ENCODE measurements at regions not wholly inside any gene's neighbourhood (a gene's known extent, or its start where the extent isn't known, plus 50 kb on each side); places are given as distances from the start of the nearest gene placed in this dataset.

DNA sequence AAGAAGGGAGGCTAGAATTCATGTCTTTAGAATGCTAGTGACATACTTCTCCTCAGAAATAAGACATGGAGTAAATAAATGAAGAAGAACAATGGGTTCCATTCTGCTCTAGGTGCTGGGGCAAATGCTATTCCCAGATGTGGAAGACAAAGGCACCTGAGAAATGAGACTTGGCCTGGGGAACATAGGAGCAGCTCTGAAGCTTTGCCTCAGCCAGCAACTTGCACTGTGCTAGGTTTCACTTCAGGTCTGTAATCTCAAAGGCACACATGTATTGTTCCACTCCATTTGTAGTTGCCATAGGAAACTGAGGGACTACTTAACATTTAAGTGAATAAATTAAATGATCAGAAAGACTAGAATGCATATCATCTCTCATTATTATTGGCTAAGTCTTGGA is 538.9 kb upstream of the REG3G start:
- no peaks in the 10 kb centered on the region for H3K4me1 ChIP-seq (ENCODE audit: low read depth)
- no peak overlapping the region for H3K4me3 ChIP-seq
- no peaks in the 10 kb centered on the region for H3K36me3 ChIP-seq (ENCODE audit: low read depth)
- DNase-seq (no peak), ATAC-seq (no peak)
- intact Hi-C loops (cut with DNase I, micrococcal nuclease), result no loop called here
- TF ChIP-seq CTCF (IDR thresholded peaks at IDR 0.05), result no peak
- H3K9me3 ChIP-seq, result no peaks in the 10 kb centered on the region

DNA sequence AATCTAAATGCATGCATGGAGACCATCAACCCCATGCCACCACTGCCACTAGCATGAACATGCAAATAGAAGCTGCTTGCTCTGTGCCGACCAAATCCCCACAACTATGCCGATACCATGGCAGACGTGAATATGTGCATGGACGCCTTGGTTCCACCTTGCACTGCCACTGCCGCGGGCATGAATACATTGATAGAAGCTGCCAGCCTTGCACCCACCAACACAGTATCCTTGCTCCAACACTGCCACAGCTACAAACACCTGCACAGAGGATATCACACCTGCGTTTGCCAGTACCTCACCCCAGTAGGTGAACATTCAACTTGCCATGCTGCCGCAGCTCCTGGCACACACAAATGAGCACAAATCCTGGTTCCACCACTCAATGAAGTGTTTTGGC is 527.4 kb upstream of the REG3G start:
- intact Hi-C loops (cut with DNase I, micrococcal nuclease), result no loop called here
- TF ChIP-seq CTCF (IDR thresholded peaks at IDR 0.05), result no peak
- ATAC-seq (no peak), DNase-seq (no peak)
- peaks cover 6% of the 10 kb centered on the region for H3K9me3 ChIP-seq
- no peaks in the 10 kb centered on the region for H3K4me1 ChIP-seq (ENCODE audit: low read depth)
- no peak overlapping the region for H3K4me3 ChIP-seq
- no peaks in the 10 kb centered on the region for H3K36me3 ChIP-seq (ENCODE audit: low read depth)

DNA sequence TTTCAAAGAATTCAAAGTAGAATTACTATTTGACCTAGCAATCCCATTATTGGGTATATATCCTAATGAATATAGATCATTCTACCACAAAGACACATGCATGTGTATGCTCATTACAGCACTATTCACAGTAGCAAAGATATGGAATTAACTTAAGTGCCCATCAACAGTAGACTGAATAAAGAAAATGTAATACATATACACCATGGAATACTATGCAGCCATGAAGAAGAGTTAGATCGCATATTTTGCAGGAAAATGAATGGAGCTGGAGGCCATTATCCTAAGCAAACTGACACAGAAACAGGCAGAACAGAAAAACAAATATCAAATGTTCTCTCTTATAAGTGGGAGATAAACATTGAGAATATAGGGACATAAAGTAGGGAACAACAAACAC is 519.2 kb upstream of the REG3G start:
- H3K4me1 ChIP-seq (ENCODE audit: low read depth), result no peaks in the 10 kb centered on the region
- intact Hi-C loops (cut with DNase I, micrococcal nuclease), result no loop called here
- H3K36me3 ChIP-seq (ENCODE audit: low read depth), result no peaks in the 10 kb centered on the region
- no peak for ATAC-seq
- DNase-seq, result no peak
- no peak overlapping the region for H3K4me3 ChIP-seq
- no peak for TF ChIP-seq CTCF (IDR thresholded peaks at IDR 0.05)
- H3K9me3 ChIP-seq, result peaks cover 10% of the 10 kb centered on the region

DNA sequence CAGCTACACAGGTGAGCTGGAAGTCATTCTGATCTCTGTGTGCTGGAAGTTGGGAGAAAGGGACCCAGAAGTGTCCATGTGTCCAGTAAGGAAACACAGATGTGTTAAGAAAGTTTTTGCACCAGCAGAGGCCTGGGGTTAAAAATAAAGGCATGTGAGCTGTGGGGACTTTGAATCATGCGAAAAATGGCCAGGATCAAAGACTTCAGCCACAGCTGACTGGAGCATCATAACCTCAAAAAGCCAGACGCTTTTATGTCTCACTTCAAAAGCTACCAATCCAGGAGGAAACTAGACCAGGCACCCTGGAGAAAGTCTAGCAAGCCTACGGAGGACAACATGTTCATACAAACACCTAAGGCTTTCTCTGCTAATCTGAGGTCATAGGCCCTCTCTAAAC is 503.6 kb upstream of the REG3G start:
- H3K36me3 ChIP-seq (ENCODE audit: low read depth), result no peaks in the 10 kb centered on the region
- H3K4me1 ChIP-seq (ENCODE audit: low read depth), result no peaks in the 10 kb centered on the region
- no peak for TF ChIP-seq CTCF (IDR thresholded peaks at IDR 0.05)
- no peak for DNase-seq
- intact Hi-C loops (cut with DNase I, micrococcal nuclease), result no loop called here
- no peak for ATAC-seq
- no peaks in the 10 kb centered on the region for H3K9me3 ChIP-seq
- no peak overlapping the region for H3K4me3 ChIP-seq

- no peak for TF ChIP-seq CTCF (IDR thresholded peaks at IDR 0.05)
- Histone ChIP-seq H3K36me3 (ENCODE audit: low read depth) (no peaks in the 10 kb centered on the region), H3K4me1 (ENCODE audit: low read depth) (no peaks in the 10 kb centered on the region), H3K9me3 (no peaks in the 10 kb centered on the region), H3K4me3 (no peak overlapping the region)
- ATAC-seq (no peak), DNase-seq (no peak)
- intact Hi-C loops (cut with DNase I, micrococcal nuclease), result no loop called here
These were observed 492.6 kb upstream of the REG3G start for GRCh38 chr2:78532762-78533379.

- TF ChIP-seq CTCF (IDR thresholded peaks at IDR 0.05), result no peak
- intact Hi-C loops (cut with DNase I, micrococcal nuclease), result no loop called here
These were observed 490.1 kb upstream of the REG3G start for GRCh38 chr2:78535395-78535794.

More at GRCh38 chr2:78535395-78535794, 490.1 kb upstream of the REG3G start:
- DNase-seq (no peak), ATAC-seq (no peak)
- H3K4me3 ChIP-seq, result no peak overlapping the region
- no peaks in the 10 kb centered on the region for H3K36me3 ChIP-seq (ENCODE audit: low read depth)
- no peaks in the 10 kb centered on the region for H3K9me3 ChIP-seq
- H3K4me1 ChIP-seq (ENCODE audit: low read depth), result no peaks in the 10 kb centered on the region
